Frontal cortex (tissue), 4 donors: ENCODE measurements at regions not wholly inside any gene's neighbourhood (a gene's known extent, or its start where the extent isn't known, plus 50 kb on each side); places are given as distances from the start of the nearest gene placed in this dataset. TPM values are rescaled to one million over a fixed set of nuclear protein-coding genes. Genes with fewer than 3 reads are reported as not detected.
"Not testable (repeated sequence)": the region's sequence is repeated elsewhere in the genome, so short reads cannot be mapped to it uniquely, and the experiment has no call there.

Source experiments
- DNase-seq, 2 donors: peaks; one replicate each; pipeline ENCODE4 v3.0.0; 2012; ENCODE audit warnings: low spot score in 2 of 2
- FAIRE-seq: peaks from 2 replicates; lab custom pipeline; 2012; peaks lifted over from hg19 to GRCh38; lab: Jason Lieb, UNC
- small RNA-seq: library from RNA; depleted of rRNA; stranded (forward); fragments of <200 nt; gene quantifications from one replicate; pipeline ENCODE3, GENCODE V24; 2014
- donor health status: control.
- donor health status: control.
- donor health status: control.

DNA sequence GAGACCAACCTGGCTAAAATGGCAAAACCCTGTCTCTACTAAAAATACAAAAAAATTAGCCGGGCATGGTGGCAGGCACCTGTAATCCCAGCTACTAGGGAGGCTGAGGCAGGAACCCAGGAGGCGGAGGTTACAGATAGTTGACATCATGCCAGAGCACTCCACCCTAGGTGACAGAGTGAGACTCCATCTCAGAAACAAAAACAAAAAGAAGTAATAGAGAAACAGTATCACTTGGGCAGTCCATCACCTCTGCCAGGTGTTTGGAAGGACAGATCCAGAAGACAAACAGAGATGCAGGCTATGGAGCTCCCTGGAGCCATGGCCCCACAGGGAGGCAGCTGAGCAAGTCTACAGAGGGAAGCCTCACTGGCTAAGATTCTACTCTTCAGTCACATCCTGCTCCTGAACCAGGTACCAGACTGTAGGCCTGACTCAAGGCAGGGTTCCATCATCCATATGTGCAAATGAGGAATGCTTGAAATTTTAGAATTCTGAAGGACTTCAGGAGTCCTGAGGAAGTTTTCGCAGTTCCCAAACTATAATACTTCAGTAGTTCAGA, 81.4 kb upstream of the CPEB2 start:
- no peak for DNase-seq
- FAIRE-seq: no peak

- not testable (repeated sequence) for DNase-seq
- FAIRE-seq: peak; percentile 45
These were observed 80.5 kb upstream of the CPEB2 start for GRCh38 chr4:14921781-14922180.

DNA sequence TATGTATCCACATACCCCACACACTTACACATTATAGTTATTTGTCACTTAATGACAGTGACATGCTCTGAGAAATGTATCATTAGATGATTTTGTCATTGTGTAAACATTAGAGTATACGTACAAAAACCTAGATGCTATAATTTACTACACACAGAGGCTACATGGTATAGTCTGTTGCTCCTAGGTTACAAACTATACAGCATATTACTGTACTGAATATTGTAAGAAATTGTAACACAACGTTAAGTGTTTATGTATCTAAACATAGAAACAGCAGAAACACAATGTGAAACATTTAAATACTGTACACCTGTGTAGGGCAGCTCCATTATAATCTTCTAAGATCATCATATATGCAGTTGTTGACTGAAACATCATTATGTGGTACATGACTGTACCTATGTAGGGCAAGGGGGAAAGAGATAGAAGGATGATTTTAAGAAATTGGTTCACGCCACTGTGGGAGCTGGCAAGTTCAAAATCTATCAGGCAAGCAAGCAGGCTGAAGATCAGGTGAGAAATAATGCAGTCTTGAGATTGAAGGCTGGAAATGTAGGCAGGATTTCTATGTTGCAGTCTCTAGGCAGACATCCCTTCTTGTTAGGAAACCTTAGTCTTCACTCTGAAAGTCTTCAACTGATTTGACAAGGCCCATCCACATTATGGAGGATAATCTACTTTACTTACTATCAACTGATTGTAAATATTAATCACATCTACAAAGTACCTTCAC, 78.0 kb upstream of the CPEB2 start:
- DNase-seq (no peak), FAIRE-seq (no peak)

- no peak for DNase-seq
- no peak for FAIRE-seq
These were observed 77.4 kb upstream of the CPEB2 start for GRCh38 chr4:14924812-14925344.

DNA sequence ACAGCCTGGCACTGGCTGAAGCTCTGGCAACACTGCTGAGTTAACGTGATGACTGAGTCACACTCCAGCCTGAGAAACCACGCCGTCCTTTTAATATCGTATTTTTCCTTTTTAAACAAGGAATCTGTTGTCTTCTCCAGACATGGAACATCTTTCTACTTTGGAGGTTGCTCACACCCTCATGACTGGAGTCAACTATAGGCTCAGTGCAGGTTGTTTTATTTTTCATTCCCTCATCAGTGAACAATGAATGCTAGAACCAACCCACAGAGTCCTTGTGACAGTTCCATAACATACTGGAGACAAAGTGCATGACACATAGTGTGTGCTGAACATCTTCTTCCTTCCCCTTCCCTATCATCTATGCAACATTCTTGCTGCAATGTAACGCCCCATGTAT, 76.8 kb upstream of the CPEB2 start:
- FAIRE-seq (no peak), DNase-seq (no peak)

DNA sequence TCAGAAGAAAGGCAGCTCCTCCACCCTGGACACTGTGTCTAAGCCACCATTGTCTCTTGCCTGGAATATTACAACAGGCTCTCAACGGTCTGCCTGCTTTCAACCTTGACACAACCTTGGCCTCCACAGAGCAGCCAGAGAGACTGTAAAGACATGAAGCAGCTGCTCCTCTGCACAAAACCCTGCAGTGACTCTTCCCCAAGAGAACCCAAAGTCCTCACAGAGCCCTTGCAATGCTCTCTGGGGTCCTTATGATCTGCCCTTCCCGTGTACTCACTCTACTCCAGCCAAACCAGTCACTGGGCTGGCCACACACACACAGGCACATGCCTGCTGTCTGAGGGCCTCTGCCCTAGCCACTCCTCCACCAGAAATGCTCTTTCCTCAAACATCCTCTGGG, 75.9 kb upstream of the CPEB2 start:
- FAIRE-seq: no peak

DNA sequence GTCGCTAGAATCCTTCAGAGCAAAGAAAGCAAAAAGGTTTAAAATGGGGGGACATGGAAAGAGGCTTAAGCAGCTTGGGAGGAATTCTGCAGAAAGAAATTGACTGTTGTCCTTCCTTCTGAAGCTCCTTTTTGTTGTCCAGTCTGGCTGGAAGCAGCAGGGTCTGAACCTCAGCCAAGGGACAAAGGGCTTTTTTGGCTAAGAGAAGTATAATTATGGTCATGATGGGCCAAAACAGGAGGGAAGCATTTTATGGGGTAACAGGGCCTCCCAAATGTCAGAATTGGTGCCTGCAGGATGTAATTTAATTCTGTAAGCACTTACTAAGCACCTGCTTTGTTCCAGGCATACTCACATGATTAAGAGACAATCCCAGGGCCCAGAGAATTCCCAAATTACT, 74.2 kb upstream of the CPEB2 start:
- no peak for DNase-seq
- FAIRE-seq: no peak

More for the DNA sequence above, 75.9 kb upstream of the CPEB2 start:
- no peak for DNase-seq

DNA sequence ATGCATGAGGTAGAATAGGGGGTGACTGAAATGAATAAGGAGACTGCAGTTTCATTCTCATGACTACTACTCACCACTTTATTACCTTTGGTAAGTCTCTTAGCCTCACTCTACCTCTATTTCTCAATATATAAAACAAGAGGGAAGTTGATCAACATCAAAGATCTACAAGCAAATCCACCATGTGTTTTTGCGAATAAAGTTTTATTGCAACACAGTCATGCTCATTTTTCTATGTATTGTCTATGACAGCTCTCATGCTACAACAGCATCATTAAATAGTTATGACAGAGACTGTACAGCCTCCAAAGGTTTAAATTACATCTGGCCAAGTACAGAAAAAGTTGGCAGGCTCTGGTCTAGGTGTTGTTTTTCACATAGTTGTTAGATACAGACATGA, 72.6 kb upstream of the CPEB2 start:
- FAIRE-seq: no peak

DNA sequence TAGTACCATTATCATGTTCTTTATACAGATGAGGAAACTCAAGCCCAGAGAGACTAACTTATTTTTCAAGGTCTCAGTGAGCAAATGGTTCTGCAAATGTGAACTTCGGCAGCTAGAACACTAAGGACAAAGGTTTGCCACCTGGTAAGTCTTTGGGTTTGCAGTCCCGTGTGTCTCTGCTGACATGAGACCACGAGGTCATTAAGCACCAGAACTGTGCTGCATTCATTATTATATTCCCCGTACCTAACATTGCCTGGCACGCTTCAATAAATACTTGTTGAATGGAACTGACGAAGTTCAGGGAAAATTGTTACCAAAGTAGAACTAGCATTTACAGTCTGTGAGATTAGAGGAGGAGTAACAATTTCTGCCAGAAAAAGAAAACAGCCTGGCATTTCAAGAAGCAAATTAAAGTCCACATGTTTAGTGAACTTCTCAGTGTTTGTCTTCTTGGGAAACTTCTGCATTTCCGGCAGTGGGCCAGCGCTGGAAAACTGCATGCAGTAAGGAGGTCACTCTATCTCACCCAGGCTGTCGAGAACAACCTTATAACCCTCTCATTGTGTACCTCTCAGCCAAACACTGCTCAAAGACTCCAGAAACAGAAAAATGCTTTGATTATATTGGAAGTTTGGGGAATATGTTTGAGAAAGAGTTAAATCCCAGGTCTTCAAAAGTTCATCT, 67.4 kb upstream of the CPEB2 start:
- DNase-seq: no peak
- FAIRE-seq: no peak

More for the DNA sequence above, 72.6 kb upstream of the CPEB2 start:
- DNase-seq: no peak

- no peak for FAIRE-seq
- DNase-seq: no peak
These were observed 58.5 kb upstream of the CPEB2 start for GRCh38 chr4:14943749-14944148.

GRCh38 chr4:14952352-14952751, 49.9 kb upstream of the CPEB2 start:
- FAIRE-seq: no peak
- no peak for DNase-seq

Small RNA genes in the stretch of these regions (small RNA-seq; reads per million reads assigned to genes)
- gene RF00092: not detected
